OCI-LY1 (cell line): ENCODE measurements at regions not wholly inside any gene's neighbourhood (a gene's known extent, or its start where the extent isn't known, plus 50 kb on each side); places are given as distances from the start of the nearest gene placed in this dataset.
"Not testable (repeated sequence)": the region's sequence is repeated elsewhere in the genome, so short reads cannot be mapped to it uniquely, and the experiment has no call there.

Source experiments
- CTCF ChIP-seq: fragments of 200-600 bp; sonication (generic), shearing (Covaris generic); IDR thresholded peaks from 2 replicates; pipeline ENCODE4 v1.5.1; 2017; ENCODE audit warnings: mild to moderate bottlenecking, antibody characterized with exemption, low read length, moderate library complexity, mixed read lengths
- EZH2 ChIP-seq: fragments of 200-600 bp; sonication (generic), shearing (Covaris generic); IDR thresholded peaks from 2 replicates; pipeline ENCODE4 v1.8.0; 2017; ENCODE audit warnings: borderline replicate concordance, mixed run types, mild to moderate bottlenecking, antibody characterized with exemption, low read length, moderate library complexity, mixed read lengths

GRCh38 chr9:40885858-40886257 is 242.6 kb downstream of the FOXD4L6 start:
- TF ChIP-seq CTCF, EZH2: not testable (repeated sequence)
